Activated naive CD4-positive, alpha-beta T cell treated with anti-CD3 and anti-CD28 coated beads, Interleukin-2, amount 50 U/mL, for 16 hours (primary cell): ENCODE measurements at regions not wholly inside any gene's neighbourhood (a gene's known extent, or its start where the extent isn't known, plus 50 kb on each side); places are given as distances from the start of the nearest gene placed in this dataset.
"Not testable (repeated sequence)": the region's sequence is repeated elsewhere in the genome, so short reads cannot be mapped to it uniquely, and the experiment has no call there.

Experiments used
- DNase-seq: peaks from one replicate; pipeline ENCODE4 v3.0.0-alpha.2; 2020

- DNase-seq: no peak
These were observed 76.3 kb upstream of the IGLL5 start for GRCh38 chr22:22811016-22812009.

DNA sequence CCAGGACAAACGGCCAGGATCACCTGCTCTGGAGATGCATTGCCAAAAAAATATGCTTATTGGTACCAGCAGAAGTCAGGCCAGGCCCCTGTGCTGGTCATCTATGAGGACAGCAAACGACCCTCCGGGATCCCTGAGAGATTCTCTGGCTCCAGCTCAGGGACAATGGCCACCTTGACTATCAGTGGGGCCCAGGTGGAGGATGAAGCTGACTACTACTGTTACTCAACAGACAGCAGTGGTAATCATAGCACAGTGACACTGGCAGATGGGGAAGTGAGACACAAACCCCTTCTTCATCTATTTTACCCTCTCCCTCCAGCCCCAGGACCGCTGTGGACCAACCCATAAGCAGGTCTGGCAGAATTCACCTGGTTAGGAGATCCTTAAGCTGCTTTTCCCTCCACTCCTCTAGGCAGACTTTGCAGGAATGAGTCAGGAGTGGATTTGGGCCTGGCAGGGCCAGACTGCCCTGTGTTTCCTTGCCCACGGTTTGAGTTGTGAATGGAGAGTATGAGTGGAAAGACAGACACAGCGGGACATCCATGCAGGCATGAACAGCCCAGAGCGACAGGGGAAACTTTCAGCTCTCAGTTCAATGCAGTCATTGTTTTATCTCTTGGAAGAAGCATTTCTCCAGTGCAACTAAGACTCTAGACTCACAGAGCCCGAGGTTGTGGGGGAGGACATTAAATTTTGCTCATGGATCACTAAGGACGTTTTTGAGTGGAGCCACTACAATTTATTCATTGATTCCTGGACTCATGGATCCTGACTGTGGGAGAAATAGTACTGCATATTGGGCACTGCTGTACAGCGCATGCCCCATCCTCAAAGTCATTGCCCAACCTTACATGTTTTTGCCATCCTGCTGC lies 75.3 kb upstream of the IGLL5 start:
- DNase-seq: no peak

GRCh38 chr22:22813126-22814075 lies 74.2 kb upstream of the IGLL5 start:
- no peak for DNase-seq

DNA sequence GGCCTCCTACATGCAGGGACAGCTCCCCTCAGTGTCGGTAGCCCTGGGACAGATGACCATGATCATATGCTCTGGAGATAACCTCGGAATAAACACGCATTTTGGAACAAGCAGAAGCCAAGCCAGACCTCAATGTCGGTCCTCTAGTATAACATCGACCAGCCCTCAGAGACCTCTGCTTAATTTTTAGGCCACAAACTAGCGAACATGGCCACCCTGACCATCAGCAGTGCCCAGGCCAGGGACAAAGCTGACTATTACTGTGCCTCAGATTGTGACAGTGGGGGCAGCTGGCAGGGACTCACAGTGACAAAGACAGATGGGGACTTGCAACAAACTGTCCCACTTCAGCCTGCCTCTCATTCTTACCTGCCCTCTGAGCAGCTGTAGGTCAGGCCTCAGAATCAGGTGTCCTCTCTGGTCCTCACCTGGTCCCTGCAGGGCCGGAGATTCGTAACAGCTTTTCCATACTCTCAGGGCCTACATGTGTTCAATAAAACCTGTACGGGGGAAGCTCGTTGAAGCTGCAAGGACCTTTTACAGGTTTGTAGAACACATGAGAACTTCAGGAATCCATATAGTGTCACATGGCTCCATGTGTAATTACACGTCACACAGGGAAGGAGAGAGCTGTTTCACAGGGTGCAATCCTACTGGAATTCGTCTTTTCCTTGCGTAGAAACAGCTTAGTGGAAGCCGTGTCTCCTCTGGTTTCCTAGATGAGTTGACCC lies 72.8 kb upstream of the IGLL5 start:
- DNase-seq: no peak

DNA sequence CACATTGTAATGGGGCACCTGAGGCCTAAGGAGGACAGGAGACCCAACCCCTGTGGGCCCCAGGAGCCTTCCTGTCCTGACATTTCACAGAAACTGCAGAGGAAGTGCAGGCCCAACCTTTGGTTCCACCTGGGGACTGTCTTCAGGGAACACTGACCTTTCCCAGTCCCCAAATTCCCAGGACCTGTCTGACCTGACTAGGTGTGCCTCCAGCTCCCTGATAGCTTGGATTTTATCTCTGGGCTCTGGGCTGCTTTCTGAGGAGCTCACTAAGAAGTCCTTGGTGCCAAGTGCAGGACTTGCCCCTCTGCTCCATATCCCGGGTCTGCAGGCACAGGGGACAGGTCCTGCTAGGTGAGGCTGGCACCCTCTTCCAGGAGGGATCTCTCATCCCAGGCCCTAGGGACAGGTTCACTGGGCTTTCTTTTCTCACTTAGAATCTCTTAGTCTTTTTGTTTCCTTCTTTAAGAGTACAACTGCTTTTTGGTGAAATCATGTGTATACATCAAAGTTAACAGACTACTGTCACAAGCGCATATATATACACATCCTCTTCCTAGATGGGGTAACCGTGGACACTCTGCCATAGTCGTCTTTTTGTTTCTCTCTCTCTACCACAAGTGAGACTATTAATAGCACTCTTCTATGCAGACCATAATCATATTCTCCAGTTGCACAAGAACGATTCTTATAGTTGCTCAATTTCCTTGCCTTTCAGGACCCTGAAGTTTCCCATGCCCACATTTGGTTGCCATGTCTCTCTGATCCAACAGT lies 72.0 kb upstream of the IGLL5 start:
- no peak for DNase-seq

GRCh38 chr22:22816171-22816514 lies 71.5 kb upstream of the IGLL5 start:
- no peak for DNase-seq

- DNase-seq: no peak
These were observed 70.7 kb upstream of the IGLL5 start for GRCh38 chr22:22816766-22817410.

GRCh38 chr22:22817468-22818201 lies 70.0 kb upstream of the IGLL5 start:
- no peak for DNase-seq

DNA sequence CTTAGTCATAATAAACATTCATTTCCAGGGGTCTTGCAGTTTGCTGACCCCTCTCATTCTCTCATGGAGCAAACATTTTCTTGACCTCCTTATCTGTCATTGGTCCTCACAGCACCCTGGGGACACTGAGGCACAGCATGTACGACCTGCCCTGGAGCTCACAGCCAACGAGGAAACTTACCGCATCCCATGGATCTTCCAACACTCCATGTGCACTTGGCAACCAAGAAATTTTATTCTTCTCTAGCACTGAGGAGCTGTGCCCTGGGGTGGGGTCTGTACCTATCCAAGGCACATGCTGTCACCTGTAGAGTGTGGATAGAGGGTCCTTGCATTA lies 69.4 kb upstream of the IGLL5 start:
- DNase-seq: no peak

DNA sequence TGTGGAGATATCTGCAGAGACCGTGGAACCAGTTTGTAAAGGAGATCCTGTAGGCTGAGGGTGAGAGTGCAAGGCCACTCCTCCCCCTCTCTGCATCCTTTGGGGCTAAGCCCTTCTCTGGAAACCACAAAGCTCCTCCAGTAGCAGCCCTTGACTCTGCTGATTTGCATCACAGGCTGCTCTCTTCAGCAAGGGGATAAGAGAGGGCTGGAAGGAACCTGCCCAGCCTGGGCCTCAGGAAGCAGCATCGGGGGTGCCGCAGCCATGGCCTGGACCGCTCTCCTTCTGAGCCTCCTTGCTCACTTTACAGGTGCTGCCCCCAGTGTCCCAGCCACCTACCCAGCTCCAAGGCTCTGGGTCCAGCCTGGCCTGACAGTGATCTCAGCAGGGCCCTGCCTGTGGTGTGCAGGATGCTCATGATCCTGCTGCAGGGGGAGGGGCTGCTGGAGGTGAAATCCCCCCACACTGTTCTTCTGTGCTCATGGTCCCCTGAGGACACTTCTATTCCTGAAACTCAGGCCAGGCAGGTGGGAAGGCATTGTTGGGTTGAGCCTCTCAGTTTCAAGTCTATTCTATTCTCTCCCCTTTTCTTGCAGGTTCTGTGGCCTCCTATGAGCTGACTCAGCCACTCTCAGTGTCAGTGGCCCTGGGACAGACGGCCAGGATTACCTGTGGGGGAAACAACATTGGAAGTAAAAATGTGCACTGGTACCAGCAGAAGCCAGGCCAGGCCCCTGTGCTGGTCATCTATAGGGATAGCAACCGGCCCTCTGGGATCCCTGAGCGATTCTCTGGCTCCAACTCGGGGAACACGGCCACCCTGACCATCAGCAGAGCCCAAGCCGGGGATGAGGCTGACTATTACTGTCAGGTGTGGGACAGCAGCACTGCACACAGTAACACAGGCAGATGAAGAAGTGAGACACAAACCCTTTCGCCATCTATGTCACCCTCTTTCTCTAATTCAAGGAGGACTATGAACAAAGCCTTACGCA lies 68.5 kb upstream of the IGLL5 start:
- no peak for DNase-seq

GRCh38 chr22:22820076-22820475 lies 67.5 kb upstream of the IGLL5 start:
- DNase-seq: no peak

DNA sequence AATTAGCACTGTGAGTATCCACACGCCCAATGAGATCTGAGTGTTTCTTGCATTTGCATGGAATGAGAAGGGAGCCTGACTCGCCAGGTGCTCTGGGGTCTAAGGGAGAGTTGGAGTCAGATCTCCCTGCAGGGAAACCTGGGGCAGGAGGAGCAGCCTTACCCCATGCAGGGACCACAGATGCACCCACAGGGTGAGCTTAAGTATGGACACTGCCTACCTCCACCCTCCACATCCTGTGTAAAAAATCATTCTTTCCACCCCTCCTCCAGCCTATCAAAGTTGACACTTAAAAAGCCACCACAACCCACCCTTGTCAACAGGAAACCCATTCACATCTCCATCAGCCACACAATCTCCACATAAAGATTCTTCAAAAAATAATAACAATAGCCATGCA lies 67.0 kb upstream of the IGLL5 start:
- no peak for DNase-seq

DNA sequence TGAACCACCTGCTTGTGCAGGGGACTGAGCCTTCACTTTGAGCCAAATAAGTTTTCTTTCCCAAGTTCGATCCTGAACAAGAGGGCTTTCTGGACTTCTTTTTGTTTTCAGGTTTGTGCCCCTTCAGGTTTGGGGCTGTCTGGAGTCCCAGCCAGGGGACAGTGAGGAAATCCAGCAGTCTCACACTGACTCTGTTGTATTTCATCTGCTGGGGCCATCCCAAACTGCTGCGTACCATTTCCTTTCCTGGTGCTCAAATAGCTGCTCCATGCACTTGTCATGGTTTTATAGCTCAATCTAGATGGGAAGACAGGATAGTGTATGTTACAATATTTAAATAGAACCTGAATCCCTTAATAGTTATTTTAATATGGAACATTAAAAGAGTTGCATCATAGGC lies 66.3 kb upstream of the IGLL5 start:
- no peak for DNase-seq

DNA sequence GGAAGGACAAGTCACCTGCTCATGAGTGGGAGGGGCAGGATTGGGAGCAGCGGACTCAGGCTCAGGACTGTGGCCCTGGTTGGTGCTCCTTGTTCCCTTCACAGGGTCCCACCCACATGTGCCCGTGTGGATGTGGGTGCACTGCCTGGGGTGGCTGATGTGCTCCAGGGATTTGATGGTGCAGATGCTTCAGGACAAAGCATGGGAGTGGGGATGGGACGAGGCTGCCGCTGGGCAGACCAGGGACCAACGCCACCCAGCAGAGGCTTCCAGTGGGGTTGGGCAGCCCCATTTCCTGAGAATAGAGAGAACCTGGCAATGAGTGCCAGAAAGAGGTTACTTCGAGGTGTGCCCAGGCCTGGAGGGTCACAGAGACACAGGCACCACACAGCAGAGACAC lies 65.5 kb upstream of the IGLL5 start:
- no peak for DNase-seq

- not testable (repeated sequence) for DNase-seq
These were observed 65.1 kb upstream of the IGLL5 start for GRCh38 chr22:22822553-22822952.

DNA sequence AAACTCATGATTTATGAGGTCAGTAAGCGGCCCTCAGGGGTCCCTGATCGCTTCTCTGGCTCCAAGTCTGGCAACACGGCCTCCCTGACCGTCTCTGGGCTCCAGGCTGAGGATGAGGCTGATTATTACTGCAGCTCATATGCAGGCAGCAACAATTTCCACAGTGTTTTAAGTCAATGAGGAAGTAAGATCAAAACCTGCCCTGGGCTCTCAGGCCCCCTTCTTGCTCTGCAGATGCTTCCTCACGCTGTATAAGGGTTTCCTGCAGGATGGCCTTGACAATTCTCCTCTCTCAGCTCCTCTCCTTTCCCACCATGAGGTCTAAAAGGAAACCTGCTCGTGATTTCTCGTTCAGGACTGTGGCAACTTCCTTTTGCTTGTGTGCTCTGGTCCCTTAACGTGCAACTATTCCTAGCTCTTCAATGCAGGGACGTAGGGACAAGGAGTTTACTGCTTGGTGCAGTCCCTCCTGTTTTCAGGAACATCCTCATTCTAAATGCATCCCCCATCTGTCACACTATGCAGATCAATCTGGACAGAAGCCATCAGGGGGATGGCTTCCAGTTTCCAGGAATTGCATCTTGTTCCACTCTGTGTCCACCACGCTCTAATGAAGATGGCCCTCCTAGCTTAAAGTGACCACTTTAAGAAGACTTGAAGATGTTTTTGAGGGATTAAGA lies 64.3 kb upstream of the IGLL5 start:
- DNase-seq: no peak

DNA sequence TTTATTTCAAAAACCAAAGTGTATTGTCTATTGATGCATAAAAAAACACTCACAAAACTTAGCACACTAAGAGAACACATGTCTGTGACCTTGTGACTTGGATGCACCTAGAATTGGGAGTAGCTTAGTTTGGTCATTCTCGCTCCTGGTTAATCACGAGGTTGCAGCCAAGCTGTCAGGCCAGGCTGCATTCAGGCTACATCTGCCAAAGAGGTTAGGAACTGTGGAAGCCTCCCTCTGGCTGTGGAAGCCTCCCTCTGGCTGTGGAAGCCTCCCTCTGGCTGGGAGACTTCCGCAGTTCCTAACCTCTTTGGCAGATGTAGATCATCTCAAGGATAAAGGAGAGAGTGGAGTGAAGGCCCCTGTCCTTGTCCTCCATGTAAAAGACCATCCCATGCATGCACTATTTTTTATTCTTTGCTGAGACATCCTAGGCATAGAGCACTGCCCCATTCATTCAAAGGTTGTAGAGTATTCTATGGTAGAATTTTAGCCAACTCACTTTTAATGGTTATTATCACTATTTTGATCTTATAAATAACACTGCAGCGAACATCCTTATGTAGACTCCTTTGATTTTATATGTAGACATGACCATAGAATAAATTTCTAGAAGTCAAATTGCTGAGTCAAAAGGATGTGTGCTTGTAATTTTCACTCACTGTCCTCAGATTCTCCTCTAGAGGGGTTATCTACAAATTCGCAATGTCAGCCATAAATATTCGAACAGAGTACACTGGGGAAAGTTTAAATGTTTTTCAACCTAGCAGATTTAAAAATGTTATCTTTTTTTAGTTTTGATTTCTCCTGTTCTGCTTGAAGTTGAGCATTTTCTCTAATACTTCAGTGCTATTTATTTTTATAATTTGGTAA lies 63.0 kb upstream of the IGLL5 start:
- DNase-seq: no peak
